OCI-LY7 (cell line): ENCODE measurements at regions not wholly inside any gene's neighbourhood (a gene's known extent, or its start where the extent isn't known, plus 50 kb on each side); places are given as distances from the start of the nearest gene placed in this dataset.

ENCODE experiments used
- CTCF ChIP-seq: fragments of 200-600 bp; sonication (generic); conservative IDR thresholded peaks from 2 replicates; pipeline ENCODE4 v1.5.1; 2014; ENCODE audit warnings: mild to moderate bottlenecking, antibody characterized with exemption, low read length, moderate library complexity, mixed read lengths
- EZH2phosphoT487 ChIP-seq: fragments of 200-600 bp; sonication (generic); IDR thresholded peaks from 2 replicates; pipeline ENCODE4 v1.6.1; 2018; ENCODE audit warnings: low read depth, borderline replicate concordance, mild to moderate bottlenecking, mixed run types, antibody characterized with exemption, low read length, moderate library complexity, mixed read lengths

- TF ChIP-seq CTCF (no peak), EZH2phosphoT487 (no peak)
These were observed 257.1 kb upstream of the MAP3K1 start for GRCh38 chr5:56558131-56558745.
